HEK293 (cell line): ENCODE measurements at regions not wholly inside any gene's neighbourhood (a gene's known extent, or its start where the extent isn't known, plus 50 kb on each side); places are given as distances from the start of the nearest gene placed in this dataset.

Experiments used
- CTCF ChIA-PET: fragments of 350-600 bp; formaldehyde crosslinking; extraction: SDS; loops from one replicate; lab custom pipeline; 2021; ENCODE audit warnings: antibody characterized with exemption; lab: Yijun Ruan, JAX
- POLR2A ChIA-PET: fragments of 300-600 bp; formaldehyde crosslinking; extraction: SDS; loops from one replicate; lab custom pipeline; 2020; ENCODE audit warnings: antibody characterized with exemption, inconsistent platforms; lab: Yijun Ruan, JAX
- H3K27ac ChIP-seq: fragments of 200-500 bp; sonication (Bioruptor generic); 2 replicates; pipeline ENCODE4 v1.5.1; 2014; ENCODE audit warnings: low read depth, low read length, control low read depth, inconsistent platforms; ENCODE audit errors: extremely low read depth
- H3K36me3 ChIP-seq, 2 experiments: fragments of 200-500 bp in 1 of 2; sonication (Bioruptor generic) in 1 of 2; 1 replicate in 1 of 2; 2 replicates in 1 of 2; pipeline ENCODE4 v1.5.1; 2014 to 2017; ENCODE audit warnings: inconsistent platforms in 2 of 2, low read length in 2 of 2; ENCODE audit not compliant: control insufficient read depth in 2 of 2, insufficient read depth in 1 of 2
- H3K4me1 ChIP-seq: fragments of 200-500 bp; sonication (Bioruptor generic); 2 replicates; pipeline ENCODE4 v1.5.1; 2014; ENCODE audit warnings: mild to moderate bottlenecking, low read length, inconsistent platforms; ENCODE audit not compliant: control insufficient read depth, insufficient read depth
- H3K4me3 ChIP-seq: 2 replicates; pipeline ENCODE4 v1.5.1; 2011; ENCODE audit warnings: low read depth, mild to moderate bottlenecking, control low read depth, low read length, moderate library complexity
- H3K9me3 ChIP-seq: fragments of 200-500 bp; sonication (Bioruptor generic); 2 replicates; pipeline ENCODE4 v1.5.1; 2014; ENCODE audit warnings: low read depth, low read length, inconsistent platforms; ENCODE audit not compliant: control insufficient read depth, insufficient read depth
- GFI1B ChIP-seq: fragments of 450-650 bp; formaldehyde crosslinking; IDR thresholded peaks from 2 replicates; pipeline ENCODE4 v1.5.1; 2016; ENCODE audit warnings: missing biosample characterization, missing genetic modification characterization
- KLF8 ChIP-seq: fragments of 450-650 bp; formaldehyde crosslinking; IDR thresholded peaks from 2 replicates; pipeline ENCODE4 v1.5.1; 2016; ENCODE audit warnings: missing biosample characterization, missing genetic modification characterization
- SETDB1 ChIP-seq: IDR thresholded peaks from one replicate; pipeline ENCODE4 v1.6.1; 2017; ENCODE audit warnings: mild to moderate bottlenecking, low read length, moderate library complexity, mixed read lengths; ENCODE audit not compliant: insufficient read length
- SP2 ChIP-seq: fragments of 450-650 bp; formaldehyde crosslinking; IDR thresholded peaks from 2 replicates; pipeline ENCODE4 v1.5.1; 2016; ENCODE audit warnings: missing biosample characterization, missing genetic modification characterization
- SP3 ChIP-seq: fragments of 450-650 bp; formaldehyde crosslinking; IDR thresholded peaks from 2 replicates; pipeline ENCODE4 v1.5.1; 2016; ENCODE audit warnings: missing biosample characterization, missing genetic modification characterization
- YY2 ChIP-seq: fragments of 450-650 bp; formaldehyde crosslinking; IDR thresholded peaks from 2 replicates; pipeline ENCODE4 v1.5.1; 2016; ENCODE audit warnings: missing biosample characterization, missing genetic modification characterization
- ZBTB7A ChIP-seq: fragments of 450-650 bp; formaldehyde crosslinking; IDR thresholded peaks from 2 replicates; pipeline ENCODE4 v1.5.1; 2016; ENCODE audit warnings: low read depth, missing biosample characterization, missing genetic modification characterization
- ZEB2 ChIP-seq: fragments of 450-650 bp; formaldehyde crosslinking; IDR thresholded peaks from 2 replicates; pipeline ENCODE4 v1.5.1; 2016; ENCODE audit warnings: missing biosample characterization, missing genetic modification characterization
- ZFP37 ChIP-seq: fragments of 450-650 bp; formaldehyde crosslinking; IDR thresholded peaks from 2 replicates; pipeline ENCODE4 v1.5.1; 2016; ENCODE audit warnings: missing biosample characterization, missing genetic modification characterization
- ZIC2 ChIP-seq: fragments of 450-650 bp; formaldehyde crosslinking; IDR thresholded peaks from 2 replicates; pipeline ENCODE4 v1.5.1; 2016; ENCODE audit warnings: missing biosample characterization, missing genetic modification characterization
- ZNF112 ChIP-seq: fragments of 450-650 bp; formaldehyde crosslinking; IDR thresholded peaks from 2 replicates; pipeline ENCODE4 v1.5.0; 2017; ENCODE audit warnings: missing biosample characterization, missing genetic modification characterization
- ZNF521 ChIP-seq: fragments of 450-650 bp; formaldehyde crosslinking; IDR thresholded peaks from 2 replicates; pipeline ENCODE4 v1.5.1; 2017; ENCODE audit warnings: missing biosample characterization, mild to moderate bottlenecking, missing genetic modification characterization
- ZNF549 ChIP-seq: fragments of 450-650 bp; IDR thresholded peaks from 2 replicates; pipeline ENCODE4 v1.5.1; 2018; ENCODE audit warnings: missing biosample characterization, missing genetic modification characterization, mild to moderate bottlenecking, inconsistent platforms, moderate library complexity
- ZNF621 ChIP-seq: fragments of 450-650 bp; formaldehyde crosslinking; IDR thresholded peaks from 2 replicates; pipeline ENCODE4 v1.5.1; 2017; ENCODE audit warnings: missing biosample characterization, missing genetic modification characterization
- ZNF623 ChIP-seq: fragments of 450-650 bp; formaldehyde crosslinking; IDR thresholded peaks from 2 replicates; pipeline ENCODE4 v1.5.1; 2016; ENCODE audit warnings: missing biosample characterization, missing genetic modification characterization
- ZNF792 ChIP-seq: fragments of 450-650 bp; formaldehyde crosslinking; IDR thresholded peaks from 2 replicates; pipeline ENCODE4 v1.5.1; 2016; ENCODE audit warnings: missing biosample characterization, missing genetic modification characterization
- ZNF843 ChIP-seq: fragments of 450-650 bp; formaldehyde crosslinking; IDR thresholded peaks from 2 replicates; pipeline ENCODE4 v1.5.1; 2016; ENCODE audit warnings: missing biosample characterization, missing genetic modification characterization
- TF ChIP-seq, protein P1 (sequence below): fragments of 450-650 bp; formaldehyde crosslinking; IDR thresholded peaks from 2 replicates; pipeline ENCODE4 v1.5.1; 2016; ENCODE audit warnings: missing biosample characterization, missing genetic modification characterization, borderline replicate concordance
- TF ChIP-seq, protein P2 (sequence below): fragments of 450-650 bp; formaldehyde crosslinking; IDR thresholded peaks from 2 replicates; pipeline ENCODE4 v1.5.1; 2016; ENCODE audit warnings: missing biosample characterization, missing genetic modification characterization
- TF ChIP-seq, protein P3 (sequence below): fragments of 450-650 bp; formaldehyde crosslinking; IDR thresholded peaks from 2 replicates; pipeline ENCODE4 v1.5.1; 2017; ENCODE audit warnings: missing biosample characterization, missing genetic modification characterization
- TF ChIP-seq, protein P4 (sequence below): fragments of 450-650 bp; formaldehyde crosslinking; IDR thresholded peaks from 2 replicates; pipeline ENCODE4 v1.5.1; 2016; ENCODE audit warnings: missing biosample characterization, missing genetic modification characterization

DNA sequence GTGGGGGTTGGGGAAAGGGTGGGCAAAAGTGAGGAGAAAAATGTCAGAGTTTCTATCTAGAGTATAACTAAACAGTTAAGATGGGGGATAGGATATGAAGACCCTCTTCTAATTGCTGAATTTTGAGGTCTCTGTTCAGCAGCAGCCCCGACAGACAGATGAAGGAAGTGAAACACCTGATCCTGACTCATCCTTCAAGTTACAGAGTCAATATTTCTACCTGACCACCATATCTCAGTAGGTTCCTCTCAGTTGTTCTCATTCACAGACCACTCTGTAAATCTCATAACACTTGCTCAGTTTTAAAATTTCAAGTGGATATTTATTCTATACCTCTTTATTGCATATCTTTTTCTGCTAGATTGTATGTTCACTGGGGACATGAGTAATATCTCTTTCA, 69.5 kb downstream of the CCDC54 start:
- no peak overlapping the region for H3K4me3 ChIP-seq
- H3K9me3 ChIP-seq: no peaks in the 10 kb centered on the region
- TF ChIP-seq ZNF843: no peak
- TF ChIP-seq ZIC2: no peak
- TF ChIP-seq, protein P1, sequence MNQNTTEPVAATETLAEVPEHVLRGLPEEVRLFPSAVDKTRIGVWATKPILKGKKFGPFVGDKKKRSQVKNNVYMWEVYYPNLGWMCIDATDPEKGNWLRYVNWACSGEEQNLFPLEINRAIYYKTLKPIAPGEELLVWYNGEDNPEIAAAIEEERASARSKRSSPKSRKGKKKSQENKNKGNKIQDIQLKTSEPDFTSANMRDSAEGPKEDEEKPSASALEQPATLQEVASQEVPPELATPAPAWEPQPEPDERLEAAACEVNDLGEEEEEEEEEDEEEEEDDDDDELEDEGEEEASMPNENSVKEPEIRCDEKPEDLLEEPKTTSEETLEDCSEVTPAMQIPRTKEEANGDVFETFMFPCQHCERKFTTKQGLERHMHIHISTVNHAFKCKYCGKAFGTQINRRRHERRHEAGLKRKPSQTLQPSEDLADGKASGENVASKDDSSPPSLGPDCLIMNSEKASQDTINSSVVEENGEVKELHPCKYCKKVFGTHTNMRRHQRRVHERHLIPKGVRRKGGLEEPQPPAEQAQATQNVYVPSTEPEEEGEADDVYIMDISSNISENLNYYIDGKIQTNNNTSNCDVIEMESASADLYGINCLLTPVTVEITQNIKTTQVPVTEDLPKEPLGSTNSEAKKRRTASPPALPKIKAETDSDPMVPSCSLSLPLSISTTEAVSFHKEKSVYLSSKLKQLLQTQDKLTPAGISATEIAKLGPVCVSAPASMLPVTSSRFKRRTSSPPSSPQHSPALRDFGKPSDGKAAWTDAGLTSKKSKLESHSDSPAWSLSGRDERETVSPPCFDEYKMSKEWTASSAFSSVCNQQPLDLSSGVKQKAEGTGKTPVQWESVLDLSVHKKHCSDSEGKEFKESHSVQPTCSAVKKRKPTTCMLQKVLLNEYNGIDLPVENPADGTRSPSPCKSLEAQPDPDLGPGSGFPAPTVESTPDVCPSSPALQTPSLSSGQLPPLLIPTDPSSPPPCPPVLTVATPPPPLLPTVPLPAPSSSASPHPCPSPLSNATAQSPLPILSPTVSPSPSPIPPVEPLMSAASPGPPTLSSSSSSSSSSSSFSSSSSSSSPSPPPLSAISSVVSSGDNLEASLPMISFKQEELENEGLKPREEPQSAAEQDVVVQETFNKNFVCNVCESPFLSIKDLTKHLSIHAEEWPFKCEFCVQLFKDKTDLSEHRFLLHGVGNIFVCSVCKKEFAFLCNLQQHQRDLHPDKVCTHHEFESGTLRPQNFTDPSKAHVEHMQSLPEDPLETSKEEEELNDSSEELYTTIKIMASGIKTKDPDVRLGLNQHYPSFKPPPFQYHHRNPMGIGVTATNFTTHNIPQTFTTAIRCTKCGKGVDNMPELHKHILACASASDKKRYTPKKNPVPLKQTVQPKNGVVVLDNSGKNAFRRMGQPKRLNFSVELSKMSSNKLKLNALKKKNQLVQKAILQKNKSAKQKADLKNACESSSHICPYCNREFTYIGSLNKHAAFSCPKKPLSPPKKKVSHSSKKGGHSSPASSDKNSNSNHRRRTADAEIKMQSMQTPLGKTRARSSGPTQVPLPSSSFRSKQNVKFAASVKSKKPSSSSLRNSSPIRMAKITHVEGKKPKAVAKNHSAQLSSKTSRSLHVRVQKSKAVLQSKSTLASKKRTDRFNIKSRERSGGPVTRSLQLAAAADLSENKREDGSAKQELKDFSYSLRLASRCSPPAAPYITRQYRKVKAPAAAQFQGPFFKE (tag by site-specific recombination): no peak
- no peak for TF ChIP-seq YY2 (tag by site-specific recombination)
- no peaks in the 10 kb centered on the region for H3K4me1 ChIP-seq
- no peaks in the 10 kb centered on the region for H3K36me3 ChIP-seq
- no peak overlapping the region for H3K27ac ChIP-seq
- ChIA-PET POLR2A (no interaction called here), CTCF (no interaction called here)

DNA sequence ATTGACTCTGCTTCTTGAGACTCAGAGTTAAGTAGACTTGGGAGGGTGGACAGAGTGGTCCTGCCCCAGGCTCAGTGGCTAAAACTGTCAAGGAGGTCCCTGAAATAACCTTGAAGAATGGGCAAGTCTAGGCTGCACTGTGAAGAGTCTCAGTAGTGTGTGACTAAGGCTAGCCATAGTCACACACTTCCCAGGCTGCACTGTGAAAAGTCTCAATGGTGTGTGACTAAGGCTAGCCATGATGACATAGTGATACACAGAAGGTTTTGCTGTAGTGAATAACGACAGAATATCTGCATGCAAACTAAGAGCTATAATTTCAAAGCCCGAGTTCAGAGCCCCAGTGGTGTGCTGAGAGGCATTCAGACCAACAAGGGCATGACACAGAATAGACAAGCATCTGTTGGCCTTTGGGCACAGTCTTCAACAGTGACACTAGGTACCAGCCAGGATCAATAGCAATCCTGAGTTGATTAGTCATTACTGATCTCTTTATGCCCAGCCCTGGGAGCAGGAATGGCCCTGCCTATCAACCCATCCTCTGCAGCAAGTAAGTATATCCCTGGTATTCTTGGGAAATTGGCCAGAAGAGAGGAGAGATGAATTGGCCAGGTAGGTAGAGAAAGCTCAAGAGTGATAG, 72.4 kb upstream of the BBX start:
- no peak overlapping the region for H3K27ac ChIP-seq
- CTCF ChIA-PET: no interaction called here
- no peak overlapping the region for H3K4me3 ChIP-seq
- TF ChIP-seq ZNF621 (tag by site-specific recombination) (no peak), SETDB1 (no peak), ZNF112 (tag by site-specific recombination) (no peak), SP3 (tag by site-specific recombination) (no peak), ZNF623 (tag by site-specific recombination) (no peak), GFI1B (tag by site-specific recombination) (no peak)
- TF ChIP-seq, protein P2, sequence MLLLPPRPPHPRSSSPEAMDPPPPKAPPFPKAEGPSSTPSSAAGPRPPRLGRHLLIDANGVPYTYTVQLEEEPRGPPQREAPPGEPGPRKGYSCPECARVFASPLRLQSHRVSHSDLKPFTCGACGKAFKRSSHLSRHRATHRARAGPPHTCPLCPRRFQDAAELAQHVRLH (tag by site-specific recombination): no peak
- POLR2A ChIA-PET: no interaction called here
- H3K4me1 ChIP-seq: no peaks in the 10 kb centered on the region
- no peaks in the 10 kb centered on the region for H3K9me3 ChIP-seq
- no peaks in the 10 kb centered on the region for H3K36me3 ChIP-seq

DNA sequence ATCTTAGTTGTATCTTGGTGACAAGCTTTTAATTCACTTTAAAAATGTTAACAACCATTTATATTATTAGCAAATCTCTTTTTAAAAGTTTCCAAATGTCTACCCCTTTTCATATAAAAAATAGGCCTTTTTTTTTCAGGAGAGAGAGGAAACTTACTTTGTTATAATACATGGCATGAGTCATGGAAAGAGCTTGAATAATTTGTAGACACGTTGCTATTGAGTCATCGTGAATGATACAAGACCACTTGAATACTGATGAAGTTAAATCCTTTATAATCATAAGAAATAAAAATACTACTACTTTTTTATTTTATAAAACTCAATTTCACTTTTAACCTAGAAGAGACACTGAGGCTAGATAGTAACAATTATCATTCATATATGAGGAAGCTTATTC, 70.3 kb upstream of the BBX start:
- ChIA-PET POLR2A (no interaction called here), CTCF (interaction anchor here (0.7 kb wide), 2 partner anchors 239 to 687 kb away, joined by 3 to 4 read pairs; no protein-coding TSS in a partner anchor)
- Histone ChIP-seq H3K27ac (no peak overlapping the region), H3K4me3 (no peak overlapping the region), H3K36me3 (no peaks in the 10 kb centered on the region), H3K9me3 (no peaks in the 10 kb centered on the region), H3K4me1 (no peaks in the 10 kb centered on the region)
- TF ChIP-seq ZFP37 (tag by site-specific recombination) (no peak), ZNF521 (no peak), SP2 (no peak), ZNF549 (tag by site-specific recombination) (no peak), ZNF792 (no peak), ZBTB7A (tag by site-specific recombination) (no peak), KLF8 (tag by site-specific recombination) (no peak), ZEB2 (no peak)
- TF ChIP-seq, protein P3, sequence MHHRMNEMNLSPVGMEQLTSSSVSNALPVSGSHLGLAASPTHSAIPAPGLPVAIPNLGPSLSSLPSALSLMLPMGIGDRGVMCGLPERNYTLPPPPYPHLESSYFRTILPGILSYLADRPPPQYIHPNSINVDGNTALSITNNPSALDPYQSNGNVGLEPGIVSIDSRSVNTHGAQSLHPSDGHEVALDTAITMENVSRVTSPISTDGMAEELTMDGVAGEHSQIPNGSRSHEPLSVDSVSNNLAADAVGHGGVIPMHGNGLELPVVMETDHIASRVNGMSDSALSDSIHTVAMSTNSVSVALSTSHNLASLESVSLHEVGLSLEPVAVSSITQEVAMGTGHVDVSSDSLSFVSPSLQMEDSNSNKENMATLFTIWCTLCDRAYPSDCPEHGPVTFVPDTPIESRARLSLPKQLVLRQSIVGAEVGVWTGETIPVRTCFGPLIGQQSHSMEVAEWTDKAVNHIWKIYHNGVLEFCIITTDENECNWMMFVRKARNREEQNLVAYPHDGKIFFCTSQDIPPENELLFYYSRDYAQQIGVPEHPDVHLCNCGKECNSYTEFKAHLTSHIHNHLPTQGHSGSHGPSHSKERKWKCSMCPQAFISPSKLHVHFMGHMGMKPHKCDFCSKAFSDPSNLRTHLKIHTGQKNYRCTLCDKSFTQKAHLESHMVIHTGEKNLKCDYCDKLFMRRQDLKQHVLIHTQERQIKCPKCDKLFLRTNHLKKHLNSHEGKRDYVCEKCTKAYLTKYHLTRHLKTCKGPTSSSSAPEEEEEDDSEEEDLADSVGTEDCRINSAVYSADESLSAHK (tag by site-specific recombination): no peak
- TF ChIP-seq, protein P4, sequence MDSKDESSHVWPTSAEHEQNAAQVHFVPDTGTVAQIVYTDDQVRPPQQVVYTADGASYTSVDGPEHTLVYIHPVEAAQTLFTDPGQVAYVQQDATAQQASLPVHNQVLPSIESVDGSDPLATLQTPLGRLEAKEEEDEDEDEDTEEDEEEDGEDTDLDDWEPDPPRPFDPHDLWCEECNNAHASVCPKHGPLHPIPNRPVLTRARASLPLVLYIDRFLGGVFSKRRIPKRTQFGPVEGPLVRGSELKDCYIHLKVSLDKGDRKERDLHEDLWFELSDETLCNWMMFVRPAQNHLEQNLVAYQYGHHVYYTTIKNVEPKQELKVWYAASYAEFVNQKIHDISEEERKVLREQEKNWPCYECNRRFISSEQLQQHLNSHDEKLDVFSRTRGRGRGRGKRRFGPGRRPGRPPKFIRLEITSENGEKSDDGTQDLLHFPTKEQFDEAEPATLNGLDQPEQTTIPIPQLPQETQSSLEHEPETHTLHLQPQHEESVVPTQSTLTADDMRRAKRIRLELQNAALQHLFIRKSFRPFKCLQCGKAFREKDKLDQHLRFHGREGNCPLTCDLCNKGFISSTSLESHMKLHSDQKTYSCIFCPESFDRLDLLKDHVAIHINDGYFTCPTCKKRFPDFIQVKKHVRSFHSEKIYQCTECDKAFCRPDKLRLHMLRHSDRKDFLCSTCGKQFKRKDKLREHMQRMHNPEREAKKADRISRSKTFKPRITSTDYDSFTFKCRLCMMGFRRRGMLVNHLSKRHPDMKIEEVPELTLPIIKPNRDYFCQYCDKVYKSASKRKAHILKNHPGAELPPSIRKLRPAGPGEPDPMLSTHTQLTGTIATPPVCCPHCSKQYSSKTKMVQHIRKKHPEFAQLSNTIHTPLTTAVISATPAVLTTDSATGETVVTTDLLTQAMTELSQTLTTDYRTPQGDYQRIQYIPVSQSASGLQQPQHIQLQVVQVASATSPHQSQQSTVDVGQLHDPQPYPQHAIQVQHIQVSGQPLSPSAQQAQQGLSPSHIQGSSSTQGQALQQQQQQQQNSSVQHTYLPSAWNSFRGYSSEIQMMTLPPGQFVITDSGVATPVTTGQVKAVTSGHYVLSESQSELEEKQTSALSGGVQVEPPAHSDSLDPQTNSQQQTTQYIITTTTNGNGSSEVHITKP (tag by site-specific recombination): no peak
